HL-60 (cell line): ENCODE measurements at regions not wholly inside any gene's neighbourhood (a gene's known extent, or its start where the extent isn't known, plus 50 kb on each side); places are given as distances from the start of the nearest gene placed in this dataset.

Experiments used
- CTCF ChIP-seq: IDR thresholded peaks from one replicate; pipeline ENCODE4 v1.5.1; 2011; ENCODE audit warnings: low read length, control low read depth, inconsistent platforms; ENCODE audit not compliant: insufficient read depth
- GABPA ChIP-seq: IDR thresholded peaks from 2 replicates; pipeline ENCODE4 v1.6.1; 2012; ENCODE audit warnings: low read depth
- POLR2AphosphoS5 ChIP-seq: IDR thresholded peaks from 2 replicates; pipeline ENCODE4 v1.6.1; 2012; ENCODE audit warnings: low read depth

- TF ChIP-seq CTCF (no peak), POLR2AphosphoS5 (no peak), GABPA (no peak)
Observed at GRCh38 chr1:5239911-5240310, 585.5 kb downstream of the AJAP1 start.
